ENCODE measurements at regions not wholly inside any gene's neighbourhood (a gene's known extent, or its start where the extent isn't known, plus 50 kb on each side); places are given as distances from the start of the nearest gene placed in this dataset.
"Not testable (repeated sequence)": the region's sequence is repeated elsewhere in the genome, so short reads cannot be mapped to it uniquely, and the experiment has no call there.

GRCh38 chr5:91929522-91929817 is 546.4 kb upstream of the ARRDC3 start:
- no peak for DNase-seq (ENCODE audit: low read depth)

- peak; percentile 26 for DNase-seq (ENCODE audit: low read depth)
Observed at GRCh38 chr5:91928754-91929521, 545.8 kb upstream of the ARRDC3 start.

GRCh38 chr5:91927439-91927838 is 544.3 kb upstream of the ARRDC3 start:
- no peak for DNase-seq (ENCODE audit: low read depth)

GRCh38 chr5:91925249-91925648 is 542.1 kb upstream of the ARRDC3 start:
- no peak for DNase-seq (ENCODE audit: low read depth)

- not testable (repeated sequence) for DNase-seq (ENCODE audit: low read depth)
Observed at GRCh38 chr5:91917037-91917814, 534.1 kb upstream of the ARRDC3 start.

- no peak for DNase-seq (ENCODE audit: low read depth)
Observed at GRCh38 chr5:91910655-91911054, 527.5 kb upstream of the ARRDC3 start.

- no peak for DNase-seq (ENCODE audit: low read depth)
Observed at GRCh38 chr5:91910247-91910646, 527.1 kb upstream of the ARRDC3 start.

GRCh38 chr5:91906494-91906893 is 523.4 kb upstream of the ARRDC3 start:
- no peak for DNase-seq (ENCODE audit: low read depth)

- DNase-seq (ENCODE audit: low read depth) = no peak
Observed at GRCh38 chr5:91906027-91906426, 522.9 kb upstream of the ARRDC3 start.

- DNase-seq (ENCODE audit: low read depth) = no peak
Observed at GRCh38 chr5:91898898-91899297, 515.8 kb upstream of the ARRDC3 start.

- DNase-seq (ENCODE audit: low read depth) = no peak
Observed at GRCh38 chr5:91898019-91898418, 514.9 kb upstream of the ARRDC3 start.

- no peak for DNase-seq (ENCODE audit: low read depth)
Observed at GRCh38 chr5:91888810-91889209, 505.7 kb upstream of the ARRDC3 start.

- DNase-seq (ENCODE audit: low read depth) = peak; percentile 1
Observed at GRCh38 chr5:91885291-91886265, 502.5 kb upstream of the ARRDC3 start.

- no peak for DNase-seq (ENCODE audit: low read depth)
Observed at GRCh38 chr5:91884036-91884435, 500.9 kb upstream of the ARRDC3 start.

- no peak for DNase-seq (ENCODE audit: low read depth)
Observed at GRCh38 chr5:91875196-91875779, 492.2 kb upstream of the ARRDC3 start.

- DNase-seq (ENCODE audit: low read depth) = no peak
Observed at GRCh38 chr5:91867799-91868198, 484.7 kb upstream of the ARRDC3 start.

- no peak for DNase-seq (ENCODE audit: low read depth)
Observed at GRCh38 chr5:91865915-91866314, 482.8 kb upstream of the ARRDC3 start.

- no peak for DNase-seq (ENCODE audit: low read depth)
Observed at GRCh38 chr5:91864962-91865361, 481.8 kb upstream of the ARRDC3 start.

- no peak for DNase-seq (ENCODE audit: low read depth)
Observed at GRCh38 chr5:91851670-91852069, 468.6 kb upstream of the ARRDC3 start.

- DNase-seq (ENCODE audit: low read depth) = peak; percentile 18
Observed at GRCh38 chr5:91850031-91850430, 466.9 kb upstream of the ARRDC3 start.

- peak; percentile 8 for DNase-seq (ENCODE audit: low read depth)
Observed at GRCh38 chr5:91849069-91849468, 466.0 kb upstream of the ARRDC3 start.

GRCh38 chr5:91848453-91848852 is 465.3 kb upstream of the ARRDC3 start:
- peak; percentile 73 for DNase-seq (ENCODE audit: low read depth)
